Rectal smooth muscle tissue (tissue), 1 donor: ENCODE measurements at regions not wholly inside any gene's neighbourhood (a gene's known extent, or its start where the extent isn't known, plus 50 kb on each side); places are given as distances from the start of the nearest gene placed in this dataset.

Experiments
- H3K27ac ChIP-seq: one replicate; pipeline ENCODE4 v1.7.0; 2013; ENCODE audit warnings: low read depth, low read length, inconsistent platforms
- H3K27me3 ChIP-seq: one replicate; pipeline ENCODE4 v1.7.0; 2013; ENCODE audit warnings: low read length; ENCODE audit not compliant: control insufficient read depth, insufficient read depth
- H3K36me3 ChIP-seq: one replicate; pipeline ENCODE4 v1.7.0; 2013; ENCODE audit warnings: low read length; ENCODE audit not compliant: control insufficient read depth, insufficient read depth
- H3K4me1 ChIP-seq: one replicate; pipeline ENCODE4 v1.7.0; 2013; ENCODE audit warnings: low read length; ENCODE audit not compliant: control insufficient read depth, insufficient read depth
- H3K4me3 ChIP-seq: one replicate; pipeline ENCODE4 v1.7.0; 2013; ENCODE audit warnings: low read length
- H3K9ac ChIP-seq: one replicate; pipeline ENCODE4 v1.7.0; 2013; ENCODE audit warnings: low read length

- Histone ChIP-seq H3K9ac (peak overlapping the region; percentile 2), H3K4me1 (no peaks in the 10 kb centered on the region), H3K27me3 (no peaks in the 10 kb centered on the region), H3K4me3 (peak overlapping the region; percentile 58), H3K36me3 (no peaks in the 10 kb centered on the region), H3K27ac (no peak overlapping the region)
Measured at GRCh38 chr6:26304797-26305640, 60.0 kb upstream of the BTN3A2 start.

GRCh38 chr6:26305641-26305969 is 59.4 kb upstream of the BTN3A2 start:
- no peaks in the 10 kb centered on the region for H3K36me3 ChIP-seq
- H3K4me1 ChIP-seq, result no peaks in the 10 kb centered on the region
- no peak overlapping the region for H3K27ac ChIP-seq
- H3K4me3 ChIP-seq, result peak overlapping the region; percentile 58
- no peaks in the 10 kb centered on the region for H3K27me3 ChIP-seq
- H3K9ac ChIP-seq, result no peak overlapping the region

GRCh38 chr6:26306232-26306631 is 58.8 kb upstream of the BTN3A2 start:
- no peak overlapping the region for H3K27ac ChIP-seq
- H3K36me3 ChIP-seq, result no peaks in the 10 kb centered on the region
- no peaks in the 10 kb centered on the region for H3K27me3 ChIP-seq
- no peak overlapping the region for H3K9ac ChIP-seq
- no peak overlapping the region for H3K4me3 ChIP-seq
- H3K4me1 ChIP-seq, result no peaks in the 10 kb centered on the region

GRCh38 chr6:26307850-26308249 is 57.1 kb upstream of the BTN3A2 start:
- H3K9ac ChIP-seq, result no peak overlapping the region
- H3K27me3 ChIP-seq, result no peaks in the 10 kb centered on the region
- H3K4me1 ChIP-seq, result no peaks in the 10 kb centered on the region
- no peak overlapping the region for H3K4me3 ChIP-seq
- H3K36me3 ChIP-seq, result no peaks in the 10 kb centered on the region
- no peak overlapping the region for H3K27ac ChIP-seq

GRCh38 chr6:26309731-26310142 is 55.3 kb upstream of the BTN3A2 start:
- H3K4me3 ChIP-seq, result no peak overlapping the region
- no peak overlapping the region for H3K9ac ChIP-seq
- H3K36me3 ChIP-seq, result no peaks in the 10 kb centered on the region
- no peaks in the 10 kb centered on the region for H3K4me1 ChIP-seq
- H3K27me3 ChIP-seq, result no peaks in the 10 kb centered on the region
- H3K27ac ChIP-seq, result no peak overlapping the region

- no peak overlapping the region for H3K4me3 ChIP-seq
- H3K9ac ChIP-seq, result no peak overlapping the region
- no peaks in the 10 kb centered on the region for H3K27me3 ChIP-seq
- no peaks in the 10 kb centered on the region for H3K36me3 ChIP-seq
- no peaks in the 10 kb centered on the region for H3K4me1 ChIP-seq
- H3K27ac ChIP-seq, result no peak overlapping the region
Measured at GRCh38 chr6:26311012-26311384, 54.0 kb upstream of the BTN3A2 start.

- Histone ChIP-seq H3K4me1 (no peaks in the 10 kb centered on the region), H3K9ac (peak overlapping the region; percentile 32), H3K27ac (no peak overlapping the region), H3K4me3 (peak overlapping the region; percentile 50), H3K27me3 (no peaks in the 10 kb centered on the region), H3K36me3 (no peaks in the 10 kb centered on the region)
Measured at GRCh38 chr6:26311385-26312095, 53.5 kb upstream of the BTN3A2 start.

GRCh38 chr6:26312096-26312463 is 52.9 kb upstream of the BTN3A2 start:
- H3K27ac ChIP-seq, result no peak overlapping the region
- H3K9ac ChIP-seq, result peak overlapping the region; percentile 32
- H3K4me1 ChIP-seq, result no peaks in the 10 kb centered on the region
- no peaks in the 10 kb centered on the region for H3K36me3 ChIP-seq
- H3K27me3 ChIP-seq, result no peaks in the 10 kb centered on the region
- H3K4me3 ChIP-seq, result peak overlapping the region; percentile 50

- Histone ChIP-seq H3K27ac (no peak overlapping the region), H3K4me3 (peak overlapping the region; percentile 50), H3K36me3 (no peaks in the 10 kb centered on the region), H3K9ac (no peak overlapping the region), H3K4me1 (no peaks in the 10 kb centered on the region), H3K27me3 (no peaks in the 10 kb centered on the region)
Measured at GRCh38 chr6:26312501-26313397, 52.2 kb upstream of the BTN3A2 start.
